HG03354 (cell line): ENCODE measurements at regions not wholly inside any gene's neighbourhood (a gene's known extent, or its start where the extent isn't known, plus 50 kb on each side); places are given as distances from the start of the nearest gene placed in this dataset.
A peak's percentile ranks its signal among the peaks of the same experiment; 100 is the strongest.
"Not testable (repeated sequence)": the region's sequence is repeated elsewhere in the genome, so short reads cannot be mapped to it uniquely, and the experiment has no call there.

Experiments
- ATAC-seq: cut with Tn5 transposase; IDR thresholded peaks from one replicate; pipeline ENCODE4 v1.9.1; 2021; ENCODE audit warnings: mild to moderate bottlenecking; ENCODE audit not compliant: unreplicated experiment, poor library complexity, severe bottlenecking

DNA sequence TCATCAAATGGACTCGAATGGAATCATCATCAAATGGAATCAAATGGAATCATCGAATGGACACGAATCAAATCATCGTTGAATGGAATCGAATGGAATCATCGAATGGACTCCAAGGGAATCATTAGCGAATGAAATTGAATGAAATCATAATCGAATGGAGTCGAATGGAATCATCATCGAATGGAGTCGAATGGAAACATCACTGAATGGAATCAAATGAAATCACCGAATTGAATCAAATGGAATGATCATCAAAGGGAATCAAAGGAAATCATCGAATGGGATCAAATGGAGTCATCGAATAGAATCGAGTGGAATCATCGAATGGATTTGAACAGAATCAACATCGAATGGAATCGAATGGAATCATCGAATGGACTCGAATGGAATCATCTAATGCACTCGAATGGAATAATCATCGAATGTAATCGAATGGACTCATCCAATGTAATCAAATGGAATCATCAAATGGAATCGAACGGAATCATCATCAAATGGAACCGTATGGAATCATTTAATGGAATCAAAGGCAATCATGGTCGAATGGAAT, 232.2 kb downstream of the SHCBP1 start:
- ATAC-seq, result not testable (repeated sequence)

DNA sequence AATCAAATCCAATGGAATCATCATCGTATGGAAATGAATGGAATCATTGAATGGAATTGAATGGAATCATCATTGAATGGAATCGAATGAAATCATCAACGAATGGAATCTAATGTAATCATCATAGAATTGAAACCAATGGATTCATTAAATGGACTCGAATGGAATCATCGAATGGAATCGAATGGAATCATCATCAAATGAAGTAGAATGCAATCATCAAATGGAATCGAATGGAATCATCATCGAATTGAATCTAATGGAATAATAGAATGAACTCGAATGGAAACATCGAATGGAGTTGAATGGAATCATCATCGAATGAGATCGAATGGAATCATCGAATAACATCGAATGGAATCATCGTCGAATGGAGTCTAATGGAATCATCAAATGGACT, 232.8 kb downstream of the SHCBP1 start:
- not testable (repeated sequence) for ATAC-seq

DNA sequence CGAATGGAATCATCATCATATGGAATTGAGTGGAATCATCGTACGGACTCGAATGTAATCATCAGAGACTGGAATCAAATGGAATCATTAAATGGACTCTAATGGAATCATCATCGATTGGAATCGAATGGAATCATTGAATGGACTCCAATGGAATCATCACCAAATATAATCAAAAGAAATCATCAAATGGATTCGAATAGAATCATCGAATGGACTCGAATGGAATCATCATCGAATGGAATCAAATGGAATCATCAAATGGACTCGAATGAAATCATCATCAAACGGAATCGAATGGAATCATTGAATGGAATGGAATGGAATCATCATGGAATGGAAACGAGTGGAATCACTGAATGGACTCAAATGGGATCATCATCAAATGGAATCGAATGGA, 233.5 kb downstream of the SHCBP1 start:
- not testable (repeated sequence) for ATAC-seq

DNA sequence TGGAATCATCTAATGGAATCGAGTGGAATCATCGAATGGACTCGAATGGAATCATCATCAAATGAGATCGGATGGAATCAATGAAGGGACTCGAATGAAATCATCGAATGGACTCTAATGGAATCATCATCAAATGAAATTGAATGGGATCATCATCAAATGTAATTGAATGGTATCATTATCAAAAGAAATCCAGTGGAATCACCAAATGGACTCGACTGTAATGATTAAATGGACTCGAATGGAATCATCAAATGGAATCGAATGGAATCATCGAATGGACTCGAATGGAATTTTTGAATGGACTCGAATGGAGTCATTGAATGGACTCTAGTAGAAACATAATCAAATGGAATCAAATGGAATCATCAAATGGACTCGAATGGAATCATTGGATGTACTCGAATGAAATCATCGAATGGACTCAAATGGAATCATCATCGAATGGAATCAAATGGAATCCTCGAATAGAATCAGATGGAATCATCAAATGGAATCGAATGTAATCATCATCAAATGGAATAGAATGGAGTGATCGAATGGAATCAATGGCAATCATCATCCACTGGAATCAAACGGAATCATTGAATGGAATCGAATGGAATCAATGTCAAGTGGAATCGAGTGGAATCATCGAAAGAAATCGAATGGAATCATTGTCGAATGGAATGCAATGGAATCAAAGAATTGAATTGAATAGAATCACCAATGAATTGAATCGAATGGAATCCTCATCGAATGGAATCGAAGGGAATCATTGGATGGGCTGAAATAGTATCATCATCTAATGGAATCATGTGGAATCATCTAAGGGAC, 234.2 kb downstream of the SHCBP1 start:
- ATAC-seq, result peak; percentile 14

DNA sequence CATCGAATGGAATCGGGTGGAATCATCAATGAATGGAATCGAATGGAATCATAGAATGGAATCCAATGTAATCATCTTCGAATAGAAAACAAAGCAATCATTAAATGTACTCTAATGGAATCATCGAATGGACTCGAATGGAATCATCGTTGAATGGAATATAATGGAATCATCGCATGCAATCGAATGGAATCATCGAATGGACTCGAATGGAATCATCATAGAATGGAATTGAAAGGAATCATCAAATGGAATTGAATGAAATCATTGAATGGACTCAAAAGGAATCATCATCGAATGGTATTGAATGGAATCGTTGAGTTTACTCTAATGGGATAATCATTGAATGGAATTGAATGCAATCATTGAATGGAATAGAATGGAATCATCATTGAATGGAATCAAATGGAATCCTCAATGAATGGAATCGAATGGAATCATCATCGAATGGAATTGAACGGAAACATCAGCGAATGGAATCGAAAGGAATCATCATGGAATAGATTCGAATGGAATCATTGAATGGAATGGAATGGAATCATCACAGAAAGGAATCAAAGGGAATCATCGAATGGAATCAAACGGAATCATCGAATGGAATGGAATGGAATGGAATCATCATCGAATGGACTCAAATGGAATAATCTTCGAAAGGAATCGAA, 234.9 kb downstream of the SHCBP1 start:
- ATAC-seq, result not testable (repeated sequence)

DNA sequence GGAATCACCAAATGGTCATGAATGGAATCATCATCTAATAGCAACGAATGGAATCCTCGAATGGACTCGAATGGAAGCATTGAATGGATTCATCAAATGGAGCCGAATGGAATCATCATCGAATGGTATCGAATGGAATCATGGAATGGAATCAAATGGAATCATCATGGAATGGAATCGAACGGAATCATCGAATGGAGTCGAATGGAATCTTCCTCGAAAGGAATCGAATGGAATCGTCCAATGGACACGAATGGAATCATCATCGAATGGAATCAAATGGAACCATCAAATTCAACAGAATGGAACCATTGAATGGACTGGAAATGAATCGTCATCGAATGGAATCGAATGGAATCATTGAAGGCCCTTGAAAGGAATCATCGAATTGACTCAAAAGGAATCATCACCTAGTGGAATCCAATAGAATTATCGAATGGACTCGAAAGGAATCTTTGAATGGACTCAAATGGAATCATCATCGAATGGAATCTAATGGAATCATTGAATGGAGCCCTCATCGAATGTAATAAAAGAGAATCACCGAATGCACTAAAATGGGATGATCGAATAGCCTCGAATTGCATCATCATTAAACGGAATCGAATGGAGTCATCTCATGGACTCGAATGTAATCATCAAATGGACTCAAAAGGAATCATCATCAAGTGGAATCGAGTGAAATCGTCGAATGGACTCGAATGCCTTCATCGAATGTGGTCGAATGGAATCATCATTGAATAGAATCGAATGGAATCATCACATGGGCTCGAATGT, 236.7 kb downstream of the SHCBP1 start:
- ATAC-seq, result not testable (repeated sequence)

DNA sequence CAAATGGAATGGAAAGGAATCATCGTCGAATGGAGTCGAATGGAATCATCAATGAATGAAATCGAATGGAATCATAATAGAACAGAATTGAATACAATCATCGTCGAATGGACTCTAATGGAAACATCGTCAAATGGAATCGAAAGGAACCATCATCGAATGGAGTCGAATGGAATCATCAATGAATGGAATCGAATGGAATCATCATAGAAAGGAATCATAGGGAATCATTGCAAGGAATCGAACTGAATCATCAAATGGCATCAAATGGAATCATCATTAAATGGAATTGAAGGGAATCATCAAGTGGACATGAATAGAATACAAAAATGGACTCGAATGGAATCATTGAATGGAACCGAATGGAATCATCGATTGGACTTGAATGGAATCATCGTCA, 237.6 kb downstream of the SHCBP1 start:
- not testable (repeated sequence) for ATAC-seq

DNA sequence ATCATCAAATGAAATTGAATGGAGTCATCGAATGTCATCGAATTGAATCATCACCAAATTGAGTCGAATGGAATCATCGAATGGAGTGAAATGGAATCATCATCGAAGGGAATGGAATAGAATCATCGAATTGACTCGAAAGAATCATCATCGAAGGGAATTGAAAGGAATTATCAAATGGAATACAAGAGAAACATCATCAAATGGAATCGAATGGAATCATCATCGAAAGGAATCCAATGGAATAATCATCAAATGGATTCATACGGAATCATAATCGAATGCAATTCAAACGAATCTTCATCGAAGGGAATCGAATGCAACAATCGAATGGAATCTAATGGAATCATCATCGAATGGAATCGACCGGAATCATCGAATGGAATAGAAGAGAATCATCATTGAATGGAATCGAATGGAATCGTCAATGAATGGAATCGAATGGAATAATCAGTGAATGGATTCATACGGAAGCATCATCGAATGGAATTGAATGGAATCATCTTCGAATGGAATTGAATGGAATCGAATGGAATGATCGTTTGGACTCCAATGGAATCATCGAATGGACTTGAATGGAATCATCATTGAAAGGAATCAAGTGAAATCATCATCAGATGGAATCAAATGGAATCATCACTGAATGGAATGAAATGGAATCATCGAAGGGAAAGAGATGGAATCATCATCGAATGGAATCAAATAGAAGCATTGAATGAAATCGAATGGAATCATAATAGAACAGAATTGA, 238.2 kb downstream of the SHCBP1 start:
- not testable (repeated sequence) for ATAC-seq

DNA sequence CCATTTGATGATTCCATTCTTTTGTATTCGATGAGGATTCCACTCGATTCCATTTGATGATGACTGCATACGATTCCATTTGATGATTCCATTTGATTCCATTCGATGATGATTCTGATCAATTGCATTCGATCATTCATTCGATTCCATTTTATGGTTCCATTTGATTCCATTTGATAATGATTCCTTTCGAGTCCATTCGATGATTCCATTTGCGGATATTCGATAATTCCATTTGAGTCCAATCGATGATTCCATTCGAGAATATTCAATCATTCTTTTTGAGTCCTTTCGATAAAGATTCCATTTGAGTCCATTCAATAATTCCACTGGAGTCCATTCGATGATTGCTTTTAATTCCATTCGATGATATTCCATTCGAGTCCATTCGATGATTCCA, 239.1 kb downstream of the SHCBP1 start:
- not testable (repeated sequence) for ATAC-seq

DNA sequence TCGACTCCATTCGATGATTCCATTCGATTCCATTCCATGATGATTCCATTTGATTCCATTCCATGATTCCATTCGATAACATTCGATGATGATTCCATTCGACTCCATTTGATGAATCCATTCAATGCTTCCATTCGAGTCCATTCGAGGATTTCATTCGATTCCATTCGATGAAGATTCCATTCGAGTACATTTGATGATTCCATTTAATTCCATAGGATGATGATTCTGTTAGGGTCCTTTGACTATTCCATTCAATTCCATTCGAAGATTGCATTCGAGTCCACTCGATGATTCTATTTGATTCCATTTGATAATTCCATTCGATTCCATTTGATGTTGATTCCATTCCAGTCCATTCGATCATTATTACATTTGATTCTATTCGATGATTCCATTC, 239.8 kb downstream of the SHCBP1 start:
- not testable (repeated sequence) for ATAC-seq
